ENCODE measurements at regions not wholly inside any gene's neighbourhood (a gene's known extent, or its start where the extent isn't known, plus 50 kb on each side); places are given as distances from the start of the nearest gene placed in this dataset.

- TF ChIP-seq, protein P1, sequence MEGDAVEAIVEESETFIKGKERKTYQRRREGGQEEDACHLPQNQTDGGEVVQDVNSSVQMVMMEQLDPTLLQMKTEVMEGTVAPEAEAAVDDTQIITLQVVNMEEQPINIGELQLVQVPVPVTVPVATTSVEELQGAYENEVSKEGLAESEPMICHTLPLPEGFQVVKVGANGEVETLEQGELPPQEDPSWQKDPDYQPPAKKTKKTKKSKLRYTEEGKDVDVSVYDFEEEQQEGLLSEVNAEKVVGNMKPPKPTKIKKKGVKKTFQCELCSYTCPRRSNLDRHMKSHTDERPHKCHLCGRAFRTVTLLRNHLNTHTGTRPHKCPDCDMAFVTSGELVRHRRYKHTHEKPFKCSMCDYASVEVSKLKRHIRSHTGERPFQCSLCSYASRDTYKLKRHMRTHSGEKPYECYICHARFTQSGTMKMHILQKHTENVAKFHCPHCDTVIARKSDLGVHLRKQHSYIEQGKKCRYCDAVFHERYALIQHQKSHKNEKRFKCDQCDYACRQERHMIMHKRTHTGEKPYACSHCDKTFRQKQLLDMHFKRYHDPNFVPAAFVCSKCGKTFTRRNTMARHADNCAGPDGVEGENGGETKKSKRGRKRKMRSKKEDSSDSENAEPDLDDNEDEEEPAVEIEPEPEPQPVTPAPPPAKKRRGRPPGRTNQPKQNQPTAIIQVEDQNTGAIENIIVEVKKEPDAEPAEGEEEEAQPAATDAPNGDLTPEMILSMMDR (IDR thresholded peaks at IDR 0.05; ENCODE audit: extremely low read depth in 1 of 2, insufficient read depth in 1 of 2, low read depth in 1 of 2, low read length in 2 of 2), result no peak
- TF ChIP-seq POLR2AphosphoS5 (IDR thresholded peaks at IDR 0.05; ENCODE audit: insufficient read depth, low read depth, low read length), result no peak
These were observed 65.1 kb upstream of the GPR45 start for GRCh38 chr2:105176429-105176828.

Measured in endothelial cell of umbilical vein (primary cell).